IMR-90 (cell line): ENCODE measurements at regions not wholly inside any gene's neighbourhood (a gene's known extent, or its start where the extent isn't known, plus 50 kb on each side); places are given as distances from the start of the nearest gene placed in this dataset.

Experiments
- ATAC-seq: fragments of 200-7000 bp; cut with Tn5 transposase; 2 replicates; pipeline ENCODE4 v1.9.1; 2020; ENCODE audit warnings: low read depth, mild to moderate bottlenecking, moderate library complexity
- BruUV-seq: library from RNA; stranded (reverse); fragments of 400-500 nt; replicated peaks from 2 replicates; lab custom pipeline; 2021; lab: Mats Ljungman, UMichigan
- CTCF ChIA-PET: fragments of 300-600 bp; formaldehyde crosslinking; extraction: SDS; loops from one replicate; lab custom pipeline; 2021; ENCODE audit warnings: antibody characterized with exemption; lab: Yijun Ruan, JAX
- POLR2A ChIA-PET: fragments of 300-600 bp; sonication (Branson Sonifier 250); formaldehyde crosslinking; loops from one replicate; lab custom pipeline; 2022; ENCODE audit warnings: antibody characterized with exemption; ENCODE audit not compliant: unreplicated experiment; lab: Charles Lee
- DNase-seq: peaks from one replicate; pipeline ENCODE4 v3.0.0; 2013
- H2AFZ ChIP-seq: replicated peaks from 2 replicates; pipeline ENCODE3; 2013; ENCODE audit warnings: low read length, mild to moderate bottlenecking; ENCODE audit not compliant: poor library complexity
- H2AK5ac ChIP-seq: 2 replicates; pipeline ENCODE4 v1.6.1; 2013; ENCODE audit warnings: low read depth, low read length, inconsistent platforms
- H2AK9ac ChIP-seq: replicated peaks from 2 replicates; pipeline ENCODE3; 2013; ENCODE audit warnings: mild to moderate bottlenecking, low read depth, low read length, moderate library complexity; ENCODE audit not compliant: poor library complexity
- H2BK120ac ChIP-seq: 2 replicates; pipeline ENCODE4 v1.6.1; 2013; ENCODE audit warnings: low read depth, low read length, inconsistent platforms
- H2BK15ac ChIP-seq: 3 replicates; pipeline ENCODE4 v1.6.1; 2013; ENCODE audit warnings: low read depth, low read length, inconsistent platforms
- H2BK20ac ChIP-seq: 2 replicates; pipeline ENCODE4 v1.6.1; 2013; ENCODE audit warnings: low read depth, mild to moderate bottlenecking, inconsistent platforms, low read length, moderate library complexity
- H2BK5ac ChIP-seq: 2 replicates; pipeline ENCODE4 v1.6.1; 2013; ENCODE audit warnings: mild to moderate bottlenecking, low read depth, low read length, inconsistent platforms; ENCODE audit not compliant: poor library complexity, severe bottlenecking
- H3K14ac ChIP-seq: replicated peaks from 2 replicates; pipeline ENCODE4 v1.6.1; 2013; ENCODE audit warnings: low read depth, low read length, inconsistent platforms
- H3K18ac ChIP-seq: 2 replicates; pipeline ENCODE4 v1.6.1; 2013; ENCODE audit warnings: low read depth, low read length, control low read depth
- H3K23ac ChIP-seq: 2 replicates; pipeline ENCODE4 v1.6.1; 2013; ENCODE audit warnings: low read depth, low read length, inconsistent platforms
- H3K27ac ChIP-seq: 2 replicates; pipeline ENCODE4 v1.5.1; 2013; ENCODE audit warnings: mild to moderate bottlenecking, control low read depth, low read length; ENCODE audit not compliant: insufficient read depth
- H3K27me3 ChIP-seq: 2 replicates; pipeline ENCODE4 v1.6.1; 2013; ENCODE audit warnings: low read length; ENCODE audit not compliant: control insufficient read depth, insufficient read depth
- H3K36me3 ChIP-seq: 2 replicates; pipeline ENCODE4 v1.6.1; 2013; ENCODE audit warnings: low read length, mixed read lengths; ENCODE audit not compliant: control insufficient read depth, insufficient read depth
- H3K4ac ChIP-seq: 2 replicates; pipeline ENCODE4 v1.6.1; 2013; ENCODE audit warnings: low read depth, low read length, inconsistent platforms
- H3K4me1 ChIP-seq: 2 replicates; pipeline ENCODE4 v1.6.1; 2013; ENCODE audit warnings: low read length, mixed read lengths; ENCODE audit not compliant: control insufficient read depth, insufficient read depth
- H3K4me2 ChIP-seq: 2 replicates; pipeline ENCODE4 v1.6.1; 2013; ENCODE audit warnings: low read depth, mild to moderate bottlenecking, control low read depth, low read length, moderate library complexity
- H3K4me3 ChIP-seq: 2 replicates; pipeline ENCODE4 v1.5.1; 2013; ENCODE audit warnings: low read depth, mild to moderate bottlenecking, control low read depth, low read length, moderate library complexity; ENCODE audit not compliant: insufficient read depth
- H3K56ac ChIP-seq: 2 replicates; pipeline ENCODE4 v1.6.1; 2013; ENCODE audit warnings: low read length, inconsistent platforms; ENCODE audit not compliant: insufficient read depth; ENCODE audit errors: extremely low read depth
- H3K79me1 ChIP-seq, 2 experiments: 2 replicates each; pipeline ENCODE4 v1.6.1; 2013; ENCODE audit warnings: low read length in 2 of 2, inconsistent platforms in 1 of 2, low read depth in 1 of 2
- H3K9ac ChIP-seq: 2 replicates; pipeline ENCODE4 v1.6.1; 2013; ENCODE audit warnings: low read depth, low read length, control low read depth
- H3K9me1 ChIP-seq: 2 replicates; pipeline ENCODE4 v1.6.1; 2013; ENCODE audit warnings: low read length, inconsistent platforms; ENCODE audit not compliant: insufficient read depth
- H3K9me3 ChIP-seq: 2 replicates; pipeline ENCODE4 v1.6.1; 2013; ENCODE audit warnings: low read length; ENCODE audit not compliant: control insufficient read depth, insufficient read depth
- H4K20me1 ChIP-seq: 2 replicates; pipeline ENCODE4 v1.6.1; 2013; ENCODE audit warnings: low read length, inconsistent platforms; ENCODE audit not compliant: insufficient read depth
- H4K5ac ChIP-seq: 2 replicates; pipeline ENCODE4 v1.6.1; 2013; ENCODE audit warnings: mild to moderate bottlenecking, low read depth, low read length, control low read depth
- H4K8ac ChIP-seq, 2 experiments: 2 replicates each; pipeline ENCODE4 v1.6.1; 2013; ENCODE audit warnings: low read depth in 2 of 2, low read length in 2 of 2, control low read depth in 1 of 2, inconsistent platforms in 1 of 2
- H4K91ac ChIP-seq: 2 replicates; pipeline ENCODE4 v1.6.1; 2013; ENCODE audit warnings: low read depth, low read length, inconsistent platforms; ENCODE audit not compliant: insufficient read depth
- BHLHE40 ChIP-seq: fragments of 150-350 bp; IDR thresholded peaks from 2 replicates; pipeline ENCODE4 v1.6.1; 2016; ENCODE audit warnings: mild to moderate bottlenecking, low read depth, low read length
- ELK1 ChIP-seq: fragments of 150-350 bp; IDR thresholded peaks from 2 replicates; pipeline ENCODE4 v1.6.1; 2016; ENCODE audit warnings: low read depth, mild to moderate bottlenecking, low read length, moderate library complexity, borderline replicate concordance
- WGBS, 2 experiments: methylation state at CpG; one replicate each; pipeline versions ENCODE4 v1.1.5 to v1.1.7; 2013; ENCODE audit warnings: missing lambda C conversion rate in 2 of 2; ENCODE audit not compliant: insufficient read length in 1 of 2; ENCODE audit errors: extremely low coverage in 2 of 2; 5-methylcytosine and 5-hydroxymethylcytosine counted together
- dilution Hi-C: fragments of 300-500 bp; cut with HindIII; formaldehyde crosslinking; loops from one replicate; pipeline ENCODE4 v1.14.3; 2018; ENCODE audit warnings: low sequenced_read_pairs; ENCODE audit not compliant: unreplicated experiment
- in situ Hi-C: fragments of 300-500 bp; cut with MboI; formaldehyde crosslinking; loops from 3 replicates; pipeline ENCODE4 v1.14.3; 2019; ENCODE audit warnings: low sequenced_read_pairs, inconsistent platforms, mixed read lengths
- intact Hi-C: fragments of 100-400 bp; cut with micrococcal nuclease; formaldehyde crosslinking; loops from 2 replicates; pipeline ENCODE4 v1.10.0; 2022

DNA sequence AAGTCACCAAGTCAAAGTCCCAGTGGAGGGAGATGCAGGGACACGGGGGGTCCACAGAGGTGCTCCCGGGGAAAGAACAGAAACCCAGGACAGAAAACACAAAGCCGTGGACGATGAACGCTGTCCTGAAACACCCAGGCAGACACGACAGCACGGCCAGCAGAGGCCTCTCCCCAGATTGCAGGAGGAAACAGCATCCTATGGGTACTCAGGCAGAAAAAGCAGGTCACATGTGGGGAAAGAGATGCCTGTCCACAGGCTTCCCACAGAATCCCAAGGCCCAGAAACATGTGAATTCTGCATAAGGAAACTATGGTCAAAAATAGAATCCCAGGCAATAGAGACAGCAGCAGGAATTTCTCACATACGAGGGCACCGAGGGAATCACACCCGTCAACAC lies 53.6 kb upstream of the ADGRA1 start:
- Histone ChIP-seq H3K36me3 (no peaks in the 10 kb centered on the region), H3K27me3 (peaks cover 14% of the 10 kb centered on the region), H3K4me2 (no peak overlapping the region), H3K4ac (no peak overlapping the region), H3K9me3 (no peaks in the 10 kb centered on the region), H4K8ac (no peak overlapping the region), H2AK9ac (no peak overlapping the region), H4K20me1 (no peaks in the 10 kb centered on the region; the same call in 1 of the 2 replicates), H4K5ac (no peak overlapping the region), H3K23ac (no peak overlapping the region), H3K14ac (no peak overlapping the region), H2AK5ac (no peak overlapping the region), H3K4me1 (no peaks in the 10 kb centered on the region), H4K91ac (no peak overlapping the region), H3K56ac (no peak overlapping the region), H3K9me1 (no peaks in the 10 kb centered on the region), H3K18ac (no peak overlapping the region), H3K27ac (no peak overlapping the region), H2BK15ac (no peak overlapping the region), H3K9ac (no peak overlapping the region), H3K79me1 (no peaks in the 10 kb centered on the region), H2BK120ac (no peak overlapping the region), H2BK5ac (no peak overlapping the region), H3K4me3 (no peak overlapping the region), H2BK20ac (no peak overlapping the region), H2AFZ (no peak overlapping the region)
- no TSS peak for BruUV-seq
- DNase-seq (no peak), ATAC-seq (no peak)
- intact Hi-C loops = no loop called here
- POLR2A ChIA-PET = no interaction called here
- in situ Hi-C loops = no loop called here
- dilution Hi-C loops = no loop called here
- TF ChIP-seq ELK1 = no peak
- TF ChIP-seq BHLHE40 = no peak
- 59% methylated on average over 7 of the region's 10 CpGs; no CpG with 5 or more reads in 1 of the 2 experiments for whole genome bisulfite sequencing, 2 experiments
- CTCF ChIA-PET = no interaction called here
